ENCODE measurements at regions not wholly inside any gene's neighbourhood (a gene's known extent, or its start where the extent isn't known, plus 50 kb on each side); places are given as distances from the start of the nearest gene placed in this dataset.

GRCh38 chr5:88964831-88965230 is 81.8 kb upstream of the MEF2C start:
- DNase-seq (ENCODE audit: low read depth in 3 of 3, low spot score in 2 of 3) = no peak

DNA sequence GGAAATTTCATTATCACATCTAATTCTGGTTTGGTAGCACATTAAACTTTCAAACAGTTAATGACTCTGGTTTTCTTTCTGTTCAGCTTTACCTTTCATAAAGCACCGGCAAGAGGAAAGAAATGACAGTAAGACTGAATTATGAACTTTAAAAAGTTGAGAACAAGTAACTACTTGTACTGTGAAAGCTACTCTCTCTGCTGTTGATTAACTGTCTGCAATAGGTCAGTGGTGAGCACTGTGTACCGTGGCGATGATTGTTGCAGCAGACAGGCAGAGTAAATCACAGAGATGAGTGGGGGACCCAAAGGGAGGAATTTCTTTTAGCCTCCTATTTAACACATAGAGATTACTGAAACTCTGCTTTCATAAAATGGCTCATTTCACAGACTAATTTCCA is 74.0 kb upstream of the MEF2C start:
- no peak for DNase-seq (ENCODE audit: low read depth in 3 of 3, low spot score in 2 of 3)

GRCh38 chr5:88956416-88956815 is 73.4 kb upstream of the MEF2C start:
- no peak for DNase-seq (ENCODE audit: low read depth in 3 of 3, low spot score in 2 of 3)

DNA sequence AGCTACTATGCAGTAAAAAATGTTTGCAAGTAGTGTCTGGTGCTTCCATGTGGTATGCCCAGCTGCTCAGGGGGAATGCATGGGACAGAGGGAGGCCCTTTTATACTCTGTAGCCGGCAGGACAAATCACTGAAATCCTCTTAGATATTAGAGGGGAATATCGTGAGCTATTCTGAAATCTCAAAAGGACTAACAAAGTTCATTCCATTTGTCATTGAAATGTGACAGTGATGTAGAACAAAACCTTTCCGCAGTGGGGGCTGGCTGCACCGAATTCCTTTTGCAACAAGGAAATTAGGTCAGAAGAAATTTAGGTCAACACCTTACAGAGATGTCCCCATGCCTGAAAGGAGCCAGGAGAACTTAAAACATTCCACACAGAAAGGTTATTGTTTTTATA is 72.4 kb upstream of the MEF2C start:
- no peak for DNase-seq (ENCODE audit: low read depth in 3 of 3, low spot score in 2 of 3)

DNA sequence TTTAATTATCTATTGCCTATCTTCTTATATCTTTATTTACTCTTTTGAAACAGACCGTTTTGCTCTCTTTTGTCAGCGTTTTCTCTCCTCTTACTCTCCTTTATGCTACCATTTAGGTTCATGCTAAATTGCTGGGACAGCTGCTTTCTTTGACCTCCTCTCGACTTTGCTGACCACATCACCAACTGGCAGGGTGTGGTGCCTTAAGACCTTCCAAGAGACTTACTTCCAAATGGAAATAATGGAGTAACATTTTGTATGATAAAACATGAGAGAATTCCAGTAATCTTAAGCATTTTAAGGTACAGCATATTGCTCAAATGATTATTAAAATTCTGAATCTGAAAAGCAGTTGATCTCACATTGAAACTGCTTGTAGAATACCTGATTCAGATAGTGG is 71.5 kb upstream of the MEF2C start:
- no peak for DNase-seq (ENCODE audit: low read depth in 3 of 3, low spot score in 2 of 3)

DNA sequence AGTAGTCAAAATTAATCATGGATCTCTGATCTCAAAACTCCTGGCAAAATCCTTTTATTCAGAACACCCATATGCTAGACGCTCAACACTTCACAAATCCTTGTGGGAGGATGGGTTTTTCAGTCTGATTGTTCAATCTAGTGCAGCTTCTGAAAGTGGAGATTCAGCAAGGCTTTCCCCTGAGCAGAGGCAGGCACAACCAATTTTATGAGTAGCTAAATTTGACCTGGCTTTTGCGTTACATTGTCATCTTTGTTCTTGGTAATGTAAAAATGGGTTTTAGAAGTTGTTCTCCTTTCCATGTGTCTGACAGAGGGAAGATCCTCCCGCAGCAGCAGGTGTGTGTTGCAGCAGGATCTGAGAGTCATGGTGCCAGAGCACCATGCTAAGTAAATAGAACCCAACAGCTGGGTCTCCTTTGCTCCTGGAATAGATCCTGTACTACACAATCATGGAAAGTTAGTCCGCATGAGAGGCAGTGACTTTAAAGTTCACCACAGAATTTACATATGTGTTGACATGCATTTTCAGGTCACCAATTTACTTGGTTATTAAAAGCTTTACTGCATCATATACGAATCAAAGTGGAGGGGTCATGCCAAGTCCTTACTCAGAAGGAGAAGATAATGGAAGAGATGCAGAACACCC is 70.1 kb upstream of the MEF2C start:
- no peak for DNase-seq (ENCODE audit: low read depth in 3 of 3, low spot score in 2 of 3)

- DNase-seq (ENCODE audit: low read depth in 3 of 3, low spot score in 2 of 3) = peak in 1 of 3 donors; percentile 6
Observed at GRCh38 chr5:88952344-88952743, 69.4 kb upstream of the MEF2C start.

GRCh38 chr5:88951457-88951856 is 68.5 kb upstream of the MEF2C start:
- no peak for DNase-seq (ENCODE audit: low read depth in 3 of 3, low spot score in 2 of 3)

- no peak for DNase-seq (ENCODE audit: low read depth in 3 of 3, low spot score in 2 of 3)
Observed at GRCh38 chr5:88948746-88949600, 66.0 kb upstream of the MEF2C start.

DNA sequence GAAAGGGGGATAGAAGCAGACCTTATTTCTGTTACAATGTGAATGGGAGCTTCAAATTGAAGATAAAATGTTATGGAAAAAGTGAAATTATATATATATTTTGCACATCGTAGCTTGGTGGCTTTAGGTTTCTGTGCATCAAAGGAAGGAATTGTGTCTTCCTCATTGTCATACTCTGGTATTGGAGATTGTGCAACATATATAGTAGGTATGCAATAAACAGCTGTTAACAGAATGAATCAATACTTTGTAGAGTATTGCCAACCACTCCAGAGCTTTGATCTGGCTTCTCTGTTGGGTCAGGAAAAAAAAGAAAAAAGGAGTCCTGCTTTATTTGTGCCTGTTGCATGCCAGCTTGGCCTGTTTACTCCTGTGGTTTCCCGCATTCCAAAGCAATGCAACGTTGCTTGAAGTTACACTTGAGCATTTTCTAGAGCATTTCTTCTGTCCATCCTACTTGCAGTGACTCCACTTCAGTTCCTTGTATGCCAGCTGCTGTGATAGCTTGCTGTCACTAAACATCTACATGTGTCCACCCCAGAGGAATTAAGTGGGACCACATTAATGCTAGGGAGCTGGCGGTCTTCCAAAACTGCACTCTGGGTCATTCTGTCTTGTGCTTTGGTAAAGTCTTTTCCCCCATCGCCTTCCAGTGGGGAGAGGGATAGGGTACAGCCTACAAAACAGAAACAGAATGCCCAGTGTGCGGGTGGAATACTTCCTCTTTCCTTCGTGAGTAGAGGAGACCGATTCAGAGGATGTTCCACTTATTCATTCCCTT is 62.0 kb upstream of the MEF2C start:
- no peak for DNase-seq (ENCODE audit: low read depth in 3 of 3, low spot score in 2 of 3)

- DNase-seq (ENCODE audit: low read depth in 3 of 3, low spot score in 2 of 3) = no peak
Observed at GRCh38 chr5:88941581-88941980, 58.6 kb upstream of the MEF2C start.

DNA sequence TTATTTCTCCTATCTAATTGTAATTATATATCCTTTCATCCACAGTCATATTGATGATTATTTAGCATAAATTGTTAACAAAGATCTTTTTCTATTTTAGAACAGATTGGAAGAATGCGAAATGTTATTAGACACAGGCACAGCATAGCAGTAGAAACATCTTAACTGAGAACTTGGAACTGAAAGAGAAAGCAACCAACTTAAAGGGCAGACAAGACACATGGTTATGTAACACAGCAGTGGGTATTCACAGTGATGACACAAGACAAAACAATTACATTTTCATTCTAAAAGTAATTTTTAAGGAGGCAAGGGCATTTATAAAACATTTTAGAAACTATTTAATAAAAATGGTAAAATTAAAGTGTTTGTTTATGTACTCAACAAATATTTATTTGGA is 57.7 kb upstream of the MEF2C start:
- no peak for DNase-seq (ENCODE audit: low read depth in 3 of 3, low spot score in 2 of 3)

DNA sequence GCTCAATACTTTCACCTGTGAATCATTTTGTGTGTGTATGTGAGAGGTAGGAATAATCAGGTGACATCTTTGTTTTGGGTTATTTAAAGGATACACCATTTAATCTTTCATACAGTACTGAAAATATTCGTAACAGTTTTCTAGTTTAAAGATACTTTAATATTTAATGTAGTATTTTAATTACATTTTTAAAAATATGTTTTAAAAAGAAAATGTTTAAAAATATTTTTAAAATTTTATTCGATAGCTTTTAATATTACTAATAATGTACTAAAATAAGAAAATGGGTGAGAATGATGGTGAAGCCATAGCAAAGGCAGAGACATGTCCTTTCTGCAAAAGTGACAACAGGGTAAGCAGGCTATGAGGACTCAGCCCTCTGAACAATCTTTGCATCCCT is 56.3 kb upstream of the MEF2C start:
- no peak for DNase-seq (ENCODE audit: low read depth in 3 of 3, low spot score in 2 of 3)

DNA sequence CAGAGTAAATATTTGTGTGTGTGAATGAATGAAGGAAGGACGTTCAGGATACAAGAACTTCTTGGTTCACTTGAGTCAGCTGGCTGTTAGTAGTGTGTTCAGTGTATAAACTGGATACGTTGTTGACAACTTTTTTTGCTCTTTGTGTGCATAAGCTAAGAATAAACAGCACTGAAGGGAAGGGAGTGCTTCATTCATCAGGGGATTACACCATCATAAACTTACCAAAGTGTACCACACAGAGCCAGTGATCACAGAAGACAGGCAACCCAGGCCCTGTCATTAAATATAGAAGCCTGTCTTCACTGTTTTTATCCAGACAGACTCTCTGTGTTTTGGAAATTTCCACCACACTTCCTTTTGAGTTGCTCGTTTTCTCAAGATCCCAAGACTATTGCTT is 55.5 kb upstream of the MEF2C start:
- DNase-seq (ENCODE audit: low read depth in 3 of 3, low spot score in 2 of 3) = no peak

DNA sequence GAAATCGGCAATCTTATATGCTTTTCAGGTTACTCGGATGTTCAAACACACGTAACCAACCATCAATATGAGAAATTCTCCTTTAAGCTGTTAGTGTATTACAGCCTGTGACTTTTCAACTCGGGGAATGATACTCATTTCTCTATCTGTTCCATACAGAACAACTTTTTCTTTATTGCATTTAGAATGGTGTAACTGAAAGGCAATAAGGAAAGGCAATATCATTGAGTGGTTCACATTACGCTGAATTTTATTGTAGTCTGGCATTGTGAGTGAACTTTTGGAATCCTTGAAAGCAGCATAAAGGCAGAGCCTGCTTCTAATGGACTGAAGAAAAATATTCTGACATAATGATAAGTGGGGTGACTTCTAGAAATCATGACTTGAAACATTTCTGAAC is 54.4 kb upstream of the MEF2C start:
- no peak for DNase-seq (ENCODE audit: low read depth in 3 of 3, low spot score in 2 of 3)

GRCh38 chr5:88934439-88934838 is 51.5 kb upstream of the MEF2C start:
- no peak for DNase-seq (ENCODE audit: low read depth in 3 of 3, low spot score in 2 of 3)
